ENCODE measurements at regions not wholly inside any gene's neighbourhood (a gene's known extent, or its start where the extent isn't known, plus 50 kb on each side); places are given as distances from the start of the nearest gene placed in this dataset.

GRCh38 chr11:127568891-127569290 lies 568.3 kb upstream of the KIRREL3 start:
- Histone ChIP-seq H2AFZ (ENCODE audit: low read depth, low read length) (no peak overlapping the region), H4K91ac (ENCODE audit: low read length) (no peak overlapping the region), H2BK120ac (ENCODE audit: low read depth, low read length) (no peak overlapping the region), H3K36me3 (ENCODE audit: control insufficient read depth in 1 of 2, insufficient read depth in 2 of 2, low read depth in 1 of 2, low read length in 2 of 2) (no peaks in the 10 kb centered on the region), H3K27me3 (ENCODE audit: control insufficient read depth in 1 of 2, insufficient read depth in 1 of 2, low read length in 2 of 2) (no peaks in the 10 kb centered on the region), H3K4me2 (ENCODE audit: low read length, poor library complexity, severe bottlenecking) (no peak overlapping the region), H3K4me1 (ENCODE audit: control insufficient read depth, insufficient read depth, low read depth, low read length) (no peaks in the 10 kb centered on the region), H4K8ac (ENCODE audit: low read length) (no peak overlapping the region), H3K27ac (ENCODE audit: low read length, poor library complexity, severe bottlenecking) (no peak overlapping the region), H3K4me3 (ENCODE audit: insufficient read depth in 1 of 2, low read depth in 1 of 2, low read length in 2 of 2) (no peak overlapping the region), H3K18ac (ENCODE audit: low read depth in 1 of 2, low read length in 2 of 2) (no peak overlapping the region), H3K14ac (ENCODE audit: low read length in 2 of 2) (no peak overlapping the region), H3K23ac (ENCODE audit: low read length in 2 of 2) (no peak overlapping the region), H3K9ac (ENCODE audit: low read length) (no peak overlapping the region), H3K4ac (ENCODE audit: low read depth in 1 of 2, low read length in 2 of 2) (no peak overlapping the region), H2AK5ac (ENCODE audit: low read length, severe bottlenecking) (no peak overlapping the region), H3K79me1 (replicated peaks; ENCODE audit: low read length, poor library complexity, severe bottlenecking) (no peaks in the 10 kb centered on the region), H2BK15ac (ENCODE audit: low read depth, poor library complexity, severe bottlenecking) (no peak overlapping the region), H2BK12ac (ENCODE audit: low read length in 2 of 2) (no peak overlapping the region), H3K9me3 (ENCODE audit: control insufficient read depth, low read length) (no peaks in the 10 kb centered on the region), H2BK5ac (ENCODE audit: low read depth, low read length, poor library complexity, severe bottlenecking) (no peak overlapping the region)
- no peak for DNase-seq
- 83% methylated on average over 3 of the region's 3 CpGs for WGBS

GRCh38 chr11:127567237-127567932 lies 566.8 kb upstream of the KIRREL3 start:
- no peak overlapping the region for H3K9ac ChIP-seq (ENCODE audit: low read length)
- no peak overlapping the region for H2BK15ac ChIP-seq (ENCODE audit: low read depth, poor library complexity, severe bottlenecking)
- H2AFZ ChIP-seq (ENCODE audit: low read depth, low read length), result no peak overlapping the region
- no peak overlapping the region for H4K8ac ChIP-seq (ENCODE audit: low read length)
- no peak overlapping the region for H3K14ac ChIP-seq (ENCODE audit: low read length in 2 of 2)
- H3K18ac ChIP-seq (ENCODE audit: low read depth in 1 of 2, low read length in 2 of 2), result no peak overlapping the region
- no peak overlapping the region for H3K4ac ChIP-seq (ENCODE audit: low read depth in 1 of 2, low read length in 2 of 2)
- no peak overlapping the region for H2BK120ac ChIP-seq (ENCODE audit: low read depth, low read length)
- no peaks in the 10 kb centered on the region for H3K27me3 ChIP-seq (ENCODE audit: control insufficient read depth in 1 of 2, insufficient read depth in 1 of 2, low read length in 2 of 2)
- H2BK5ac ChIP-seq (ENCODE audit: low read depth, low read length, poor library complexity, severe bottlenecking), result no peak overlapping the region
- H2AK5ac ChIP-seq (ENCODE audit: low read length, severe bottlenecking), result no peak overlapping the region
- H3K36me3 ChIP-seq (ENCODE audit: control insufficient read depth in 1 of 2, insufficient read depth in 2 of 2, low read depth in 1 of 2, low read length in 2 of 2), result no peaks in the 10 kb centered on the region
- no peak for DNase-seq
- H3K27ac ChIP-seq (ENCODE audit: low read length, poor library complexity, severe bottlenecking), result no peak overlapping the region
- H4K91ac ChIP-seq (ENCODE audit: low read length), result no peak overlapping the region
- no peak overlapping the region for H3K4me2 ChIP-seq (ENCODE audit: low read length, poor library complexity, severe bottlenecking)
- no peaks in the 10 kb centered on the region for H3K4me1 ChIP-seq (ENCODE audit: control insufficient read depth, insufficient read depth, low read depth, low read length)
- no peaks in the 10 kb centered on the region for H3K9me3 ChIP-seq (ENCODE audit: control insufficient read depth, low read length)
- WGBS, result 55% methylated on average over 1 of the region's 2 CpGs
- H3K4me3 ChIP-seq (ENCODE audit: insufficient read depth in 1 of 2, low read depth in 1 of 2, low read length in 2 of 2), result no peak overlapping the region
- no peaks in the 10 kb centered on the region for H3K79me1 ChIP-seq (replicated peaks; ENCODE audit: low read length, poor library complexity, severe bottlenecking)
- no peak overlapping the region for H2BK12ac ChIP-seq (ENCODE audit: low read length in 2 of 2)
- no peak overlapping the region for H3K23ac ChIP-seq (ENCODE audit: low read length in 2 of 2)

- no peak overlapping the region for H4K8ac ChIP-seq (ENCODE audit: low read length)
- H3K4me1 ChIP-seq (ENCODE audit: control insufficient read depth, insufficient read depth, low read depth, low read length), result no peaks in the 10 kb centered on the region
- H3K36me3 ChIP-seq (ENCODE audit: control insufficient read depth in 1 of 2, insufficient read depth in 2 of 2, low read depth in 1 of 2, low read length in 2 of 2), result no peaks in the 10 kb centered on the region
- H3K23ac ChIP-seq (ENCODE audit: low read length in 2 of 2), result no peak overlapping the region
- H2BK15ac ChIP-seq (ENCODE audit: low read depth, poor library complexity, severe bottlenecking), result no peak overlapping the region
- no peak overlapping the region for H3K4me3 ChIP-seq (ENCODE audit: insufficient read depth in 1 of 2, low read depth in 1 of 2, low read length in 2 of 2)
- DNase-seq, result peak; percentile 1
- no peak overlapping the region for H3K9ac ChIP-seq (ENCODE audit: low read length)
- H2BK12ac ChIP-seq (ENCODE audit: low read length in 2 of 2), result no peak overlapping the region
- no peaks in the 10 kb centered on the region for H3K27me3 ChIP-seq (ENCODE audit: control insufficient read depth in 1 of 2, insufficient read depth in 1 of 2, low read length in 2 of 2)
- no peak overlapping the region for H4K91ac ChIP-seq (ENCODE audit: low read length)
- H2BK5ac ChIP-seq (ENCODE audit: low read depth, low read length, poor library complexity, severe bottlenecking), result no peak overlapping the region
- no peak overlapping the region for H3K14ac ChIP-seq (ENCODE audit: low read length in 2 of 2)
- H3K9me3 ChIP-seq (ENCODE audit: control insufficient read depth, low read length), result no peaks in the 10 kb centered on the region
- H2BK120ac ChIP-seq (ENCODE audit: low read depth, low read length), result no peak overlapping the region
- H3K4me2 ChIP-seq (ENCODE audit: low read length, poor library complexity, severe bottlenecking), result no peak overlapping the region
- H3K4ac ChIP-seq (ENCODE audit: low read depth in 1 of 2, low read length in 2 of 2), result no peak overlapping the region
- no peak overlapping the region for H3K18ac ChIP-seq (ENCODE audit: low read depth in 1 of 2, low read length in 2 of 2)
- no peak overlapping the region for H3K27ac ChIP-seq (ENCODE audit: low read length, poor library complexity, severe bottlenecking)
- H3K79me1 ChIP-seq (replicated peaks; ENCODE audit: low read length, poor library complexity, severe bottlenecking), result no peaks in the 10 kb centered on the region
- 70% methylated on average over 3 of the region's 4 CpGs for WGBS
- H2AK5ac ChIP-seq (ENCODE audit: low read length, severe bottlenecking), result no peak overlapping the region
- H2AFZ ChIP-seq (ENCODE audit: low read depth, low read length), result no peak overlapping the region
Measured at GRCh38 chr11:127564810-127565209, 564.2 kb upstream of the KIRREL3 start.

GRCh38 chr11:127559978-127560377 lies 559.4 kb upstream of the KIRREL3 start:
- Histone ChIP-seq H3K27me3 (ENCODE audit: control insufficient read depth in 1 of 2, insufficient read depth in 1 of 2, low read length in 2 of 2) (no peaks in the 10 kb centered on the region), H3K4me3 (ENCODE audit: insufficient read depth in 1 of 2, low read depth in 1 of 2, low read length in 2 of 2) (no peak overlapping the region), H3K4me1 (ENCODE audit: control insufficient read depth, insufficient read depth, low read depth, low read length) (no peaks in the 10 kb centered on the region), H2BK15ac (ENCODE audit: low read depth, poor library complexity, severe bottlenecking) (no peak overlapping the region), H3K9ac (ENCODE audit: low read length) (no peak overlapping the region), H3K23ac (ENCODE audit: low read length in 2 of 2) (no peak overlapping the region), H2BK120ac (ENCODE audit: low read depth, low read length) (no peak overlapping the region), H4K91ac (ENCODE audit: low read length) (no peak overlapping the region), H3K14ac (ENCODE audit: low read length in 2 of 2) (peak overlapping the region in 1 of 2 experiments; percentile 7), H3K79me1 (replicated peaks; ENCODE audit: low read length, poor library complexity, severe bottlenecking) (no peaks in the 10 kb centered on the region), H3K36me3 (ENCODE audit: control insufficient read depth in 1 of 2, insufficient read depth in 2 of 2, low read depth in 1 of 2, low read length in 2 of 2) (no peaks in the 10 kb centered on the region), H2BK5ac (ENCODE audit: low read depth, low read length, poor library complexity, severe bottlenecking) (no peak overlapping the region), H3K4ac (ENCODE audit: low read depth in 1 of 2, low read length in 2 of 2) (no peak overlapping the region), H3K9me3 (ENCODE audit: control insufficient read depth, low read length) (peaks cover under 1% of the 10 kb centered on the region), H2AK5ac (ENCODE audit: low read length, severe bottlenecking) (no peak overlapping the region), H3K27ac (ENCODE audit: low read length, poor library complexity, severe bottlenecking) (no peak overlapping the region), H2AFZ (ENCODE audit: low read depth, low read length) (no peak overlapping the region), H2BK12ac (ENCODE audit: low read length in 2 of 2) (no peak overlapping the region), H4K8ac (ENCODE audit: low read length) (no peak overlapping the region), H3K4me2 (ENCODE audit: low read length, poor library complexity, severe bottlenecking) (no peak overlapping the region), H3K18ac (ENCODE audit: low read depth in 1 of 2, low read length in 2 of 2) (no peak overlapping the region)
- no peak for DNase-seq
- WGBS, result 32% methylated on average over 2 of the region's 2 CpGs

Data from mesenchymal stem cell (in vitro differentiated cells and primary cell).